BLaER1 (cell line): ENCODE measurements at regions not wholly inside any gene's neighbourhood (a gene's known extent, or its start where the extent isn't known, plus 50 kb on each side); places are given as distances from the start of the nearest gene placed in this dataset.
A peak's percentile ranks its signal among the peaks of the same experiment; 100 is the strongest.

ENCODE experiments used
- H3K27ac ChIP-seq: shearing (Covaris generic); formaldehyde crosslinking; 2 replicates; pipeline ENCODE4 v1.8.1; 2022
- H3K27me3 ChIP-seq: shearing (Covaris generic); formaldehyde crosslinking; 2 replicates; pipeline ENCODE4 v1.8.1; 2022
- H3K36me3 ChIP-seq: shearing (Covaris generic); formaldehyde crosslinking; 2 replicates; pipeline ENCODE4 v1.8.1; 2022
- H3K4me1 ChIP-seq: shearing (Covaris generic); formaldehyde crosslinking; 2 replicates; pipeline ENCODE4 v1.8.1; 2022
- H3K4me2 ChIP-seq: shearing (Covaris generic); formaldehyde crosslinking; 2 replicates; pipeline ENCODE4 v1.8.1; 2022
- H3K4me3 ChIP-seq: shearing (Covaris generic); formaldehyde crosslinking; 2 replicates; pipeline ENCODE4 v1.8.1; 2022
- H3K9ac ChIP-seq: shearing (Covaris generic); formaldehyde crosslinking; 2 replicates; pipeline ENCODE4 v1.8.1; 2022
- H3K9me3 ChIP-seq: shearing (Covaris generic); formaldehyde crosslinking; 2 replicates; pipeline ENCODE4 v1.8.1; 2022
- H4K20me1 ChIP-seq: shearing (Covaris generic); formaldehyde crosslinking; 2 replicates; pipeline ENCODE4 v1.8.1; 2022
- Cebpa-rat ChIP-seq: shearing (Covaris generic); IDR thresholded peaks from 2 replicates; pipeline ENCODE4 v1.8.1; 2022

- Histone ChIP-seq H3K4me2 (no peak overlapping the region), H3K9ac (no peak overlapping the region), H4K20me1 (no peaks in the 10 kb centered on the region), H3K4me1 (no peaks in the 10 kb centered on the region), H3K27ac (no peak overlapping the region), H3K36me3 (0 out of 2 replicates have a peak, but pooled peaks cover 4% of the 10 kb centered on the region), H3K4me3 (no peak overlapping the region), H3K9me3 (peaks cover 48% of the 10 kb centered on the region), H3K27me3 (no peaks in the 10 kb centered on the region)
- TF ChIP-seq Cebpa-rat, result no peak
Measured at GRCh38 chr4:4960574-4960973, 58.7 kb downstream of the CYTL1 start.

GRCh38 chr4:4961936-4962335, 57.3 kb downstream of the CYTL1 start:
- TF ChIP-seq Cebpa-rat, result no peak
- Histone ChIP-seq H3K27me3 (no peaks in the 10 kb centered on the region), H3K9ac (no peak overlapping the region), H3K36me3 (0 out of 2 replicates have a peak, but pooled peaks cover 4% of the 10 kb centered on the region), H4K20me1 (no peaks in the 10 kb centered on the region), H3K9me3 (peaks cover 55% of the 10 kb centered on the region), H3K4me2 (no peak overlapping the region), H3K4me1 (no peaks in the 10 kb centered on the region), H3K4me3 (0 out of 2 replicates have a peak overlapping the region, but pooled peaks have one; percentile 7), H3K27ac (no peak overlapping the region)

GRCh38 chr4:4962928-4963327, 56.3 kb downstream of the CYTL1 start:
- Histone ChIP-seq H3K9me3 (peaks cover 61% of the 10 kb centered on the region), H3K9ac (no peak overlapping the region), H3K27me3 (no peaks in the 10 kb centered on the region), H3K4me1 (no peaks in the 10 kb centered on the region), H3K4me2 (no peak overlapping the region), H3K27ac (no peak overlapping the region), H3K4me3 (no peak overlapping the region), H4K20me1 (no peaks in the 10 kb centered on the region), H3K36me3 (0 out of 2 replicates have a peak, but pooled peaks cover 4% of the 10 kb centered on the region)
- no peak for TF ChIP-seq Cebpa-rat
